ENCODE measurements at regions not wholly inside any gene's neighbourhood (a gene's known extent, or its start where the extent isn't known, plus 50 kb on each side); places are given as distances from the start of the nearest gene placed in this dataset.
"Not testable (repeated sequence)": the region's sequence is repeated elsewhere in the genome, so short reads cannot be mapped to it uniquely, and the experiment has no call there.

GRCh38 chr4:56134834-56135233, 186.1 kb downstream of the CEP135 start:
- DNase-seq, result not testable (repeated sequence)

- DNase-seq, result no peak
Observed at GRCh38 chr4:56134266-56134665, 185.5 kb downstream of the CEP135 start.

GRCh38 chr4:56132835-56133234, 184.1 kb downstream of the CEP135 start:
- DNase-seq, result no peak

GRCh38 chr4:56132188-56132587, 183.4 kb downstream of the CEP135 start:
- not testable (repeated sequence) for DNase-seq

GRCh38 chr4:56130606-56131155, 181.9 kb downstream of the CEP135 start:
- DNase-seq, result no peak

GRCh38 chr4:56129431-56129861, 180.7 kb downstream of the CEP135 start:
- DNase-seq, result peak; percentile 52

GRCh38 chr4:56128213-56128612, 179.5 kb downstream of the CEP135 start:
- DNase-seq, result no peak

- DNase-seq, result no peak
Observed at GRCh38 chr4:56127716-56128115, 179.0 kb downstream of the CEP135 start.

GRCh38 chr4:56123547-56123946, 174.8 kb downstream of the CEP135 start:
- no peak for DNase-seq

- DNase-seq, result no peak
Observed at GRCh38 chr4:56123051-56123450, 174.3 kb downstream of the CEP135 start.

- DNase-seq, result no peak
Observed at GRCh38 chr4:56118845-56119244, 170.1 kb downstream of the CEP135 start.

- peak; percentile 46 for DNase-seq
Observed at GRCh38 chr4:56118055-56118454, 169.3 kb downstream of the CEP135 start.

- DNase-seq, result no peak
Observed at GRCh38 chr4:56115898-56116297, 167.2 kb downstream of the CEP135 start.

- no peak for DNase-seq
Observed at GRCh38 chr4:56112377-56112776, 163.6 kb downstream of the CEP135 start.

GRCh38 chr4:56106180-56107147, 157.7 kb downstream of the CEP135 start:
- DNase-seq, result no peak

GRCh38 chr4:56104188-56104587, 155.4 kb downstream of the CEP135 start:
- DNase-seq, result no peak

- no peak for DNase-seq
Observed at GRCh38 chr4:56102601-56103000, 153.9 kb downstream of the CEP135 start.

GRCh38 chr4:56099378-56099786, 150.6 kb downstream of the CEP135 start:
- no peak for DNase-seq

GRCh38 chr4:56093576-56093975, 144.8 kb downstream of the CEP135 start:
- DNase-seq, result no peak

- DNase-seq, result no peak
Observed at GRCh38 chr4:56092540-56092939, 143.8 kb downstream of the CEP135 start.

GRCh38 chr4:56086561-56086960, 137.8 kb downstream of the CEP135 start:
- no peak for DNase-seq

GRCh38 chr4:56086073-56086541, 137.4 kb downstream of the CEP135 start:
- no peak for DNase-seq

- no peak for DNase-seq
Observed at GRCh38 chr4:56085275-56085674, 136.5 kb downstream of the CEP135 start.

GRCh38 chr4:56084851-56085250, 136.1 kb downstream of the CEP135 start:
- DNase-seq, result no peak
